LNCaP clone FGC (cell line): ENCODE measurements at regions not wholly inside any gene's neighbourhood (a gene's known extent, or its start where the extent isn't known, plus 50 kb on each side); places are given as distances from the start of the nearest gene placed in this dataset.
"Not testable (repeated sequence)": the region's sequence is repeated elsewhere in the genome, so short reads cannot be mapped to it uniquely, and the experiment has no call there.

Experiments
- DNase-seq: peaks from one replicate; pipeline ENCODE4 v3.0.0-alpha.2; 2011; ENCODE audit warnings: low read depth
- H3K4me3 ChIP-seq: 2 replicates; pipeline ENCODE4 v1.5.1; 2011; ENCODE audit warnings: mild to moderate bottlenecking, low read depth, low read length, control low read depth
- CTCF ChIP-seq: IDR thresholded peaks from 2 replicates; pipeline ENCODE4 v1.5.1; 2012; ENCODE audit warnings: mild to moderate bottlenecking; ENCODE audit not compliant: control insufficient read depth, insufficient read depth; ENCODE audit errors: extremely low read depth

- DNase-seq, result no peak
- no peak overlapping the region for H3K4me3 ChIP-seq
- no peak for TF ChIP-seq CTCF
Observed at GRCh38 chr2:109677835-109678580, 63.8 kb downstream of the SOWAHC start.

- DNase-seq, result not testable (repeated sequence)
Observed at GRCh38 chr2:109678724-109679201, 64.6 kb downstream of the SOWAHC start.

GRCh38 chr2:109679225-109679624, 65.1 kb downstream of the SOWAHC start:
- DNase-seq, result no peak
- H3K4me3 ChIP-seq, result no peak overlapping the region
- TF ChIP-seq CTCF, result no peak

More at GRCh38 chr2:109678724-109679201, 64.6 kb downstream of the SOWAHC start:
- not testable (repeated sequence) for H3K4me3 ChIP-seq

GRCh38 chr2:109679626-109680025, 65.5 kb downstream of the SOWAHC start:
- no peak overlapping the region for H3K4me3 ChIP-seq
- no peak for DNase-seq
- TF ChIP-seq CTCF, result no peak

GRCh38 chr2:109680523-109681297, 66.5 kb downstream of the SOWAHC start:
- H3K4me3 ChIP-seq, result no peak overlapping the region
- no peak for DNase-seq
- TF ChIP-seq CTCF, result no peak

GRCh38 chr2:109681633-109682380, 67.6 kb downstream of the SOWAHC start:
- H3K4me3 ChIP-seq, result no peak overlapping the region
- TF ChIP-seq CTCF, result no peak
- no peak for DNase-seq

- no peak overlapping the region for H3K4me3 ChIP-seq
- DNase-seq, result no peak
- TF ChIP-seq CTCF, result no peak
Observed at GRCh38 chr2:109683452-109683851, 69.3 kb downstream of the SOWAHC start.
